Stimulated activated CD4-positive, alpha-beta T cell treated with anti-CD3 and anti-CD28 coated beads, TNF-alpha, amount 100 ng/mL, for 1 hour (primary cell): ENCODE measurements at regions not wholly inside any gene's neighbourhood (a gene's known extent, or its start where the extent isn't known, plus 50 kb on each side); places are given as distances from the start of the nearest gene placed in this dataset.
"Not testable (repeated sequence)": the region's sequence is repeated elsewhere in the genome, so short reads cannot be mapped to it uniquely, and the experiment has no call there.

Source experiments
- DNase-seq, 3 donors: peaks; one replicate each; pipeline ENCODE4 v3.0.0-alpha.2; 2020; ENCODE audit warnings: low read depth in 3 of 3, low spot score in 1 of 3

GRCh38 chr2:177000061-177000714 lies 212.4 kb upstream of the HNRNPA3 start:
- no peak for DNase-seq

GRCh38 chr2:177000715-177001072 lies 211.9 kb upstream of the HNRNPA3 start:
- DNase-seq: no peak

GRCh38 chr2:177001334-177001733 lies 211.3 kb upstream of the HNRNPA3 start:
- no peak for DNase-seq

GRCh38 chr2:177002983-177003382 lies 209.6 kb upstream of the HNRNPA3 start:
- DNase-seq: no peak

- DNase-seq: not testable (repeated sequence)
These were observed 204.9 kb upstream of the HNRNPA3 start for GRCh38 chr2:177007726-177008125.

GRCh38 chr2:177008662-177009061 lies 203.9 kb upstream of the HNRNPA3 start:
- DNase-seq: not testable (repeated sequence)

- DNase-seq: no peak
These were observed 202.4 kb upstream of the HNRNPA3 start for GRCh38 chr2:177010146-177010545.

GRCh38 chr2:177010861-177011260 lies 201.7 kb upstream of the HNRNPA3 start:
- no peak for DNase-seq

GRCh38 chr2:177014946-177015345 lies 197.6 kb upstream of the HNRNPA3 start:
- no peak for DNase-seq

- DNase-seq: no peak
These were observed 197.2 kb upstream of the HNRNPA3 start for GRCh38 chr2:177015356-177015923.

- DNase-seq: no peak
These were observed 192.0 kb upstream of the HNRNPA3 start for GRCh38 chr2:177020524-177021119.

- no peak for DNase-seq
These were observed 190.8 kb upstream of the HNRNPA3 start for GRCh38 chr2:177021706-177022343.

GRCh38 chr2:177024765-177025164 lies 187.8 kb upstream of the HNRNPA3 start:
- no peak for DNase-seq

- DNase-seq: no peak
These were observed 186.3 kb upstream of the HNRNPA3 start for GRCh38 chr2:177026253-177026652.

GRCh38 chr2:177026956-177027355 lies 185.6 kb upstream of the HNRNPA3 start:
- no peak for DNase-seq

- DNase-seq: no peak
These were observed 184.3 kb upstream of the HNRNPA3 start for GRCh38 chr2:177028296-177028695.

- DNase-seq: no peak
These were observed 183.5 kb upstream of the HNRNPA3 start for GRCh38 chr2:177029075-177029474.

- DNase-seq: no peak
These were observed 183.1 kb upstream of the HNRNPA3 start for GRCh38 chr2:177029501-177029900.

GRCh38 chr2:177029901-177030300 lies 182.7 kb upstream of the HNRNPA3 start:
- DNase-seq: no peak

- DNase-seq: no peak
These were observed 182.0 kb upstream of the HNRNPA3 start for GRCh38 chr2:177030451-177031105.

GRCh38 chr2:177031438-177032180 lies 181.0 kb upstream of the HNRNPA3 start:
- no peak for DNase-seq
